ENCODE measurements at regions not wholly inside any gene's neighbourhood (a gene's known extent, or its start where the extent isn't known, plus 50 kb on each side); places are given as distances from the start of the nearest gene placed in this dataset.

DNA sequence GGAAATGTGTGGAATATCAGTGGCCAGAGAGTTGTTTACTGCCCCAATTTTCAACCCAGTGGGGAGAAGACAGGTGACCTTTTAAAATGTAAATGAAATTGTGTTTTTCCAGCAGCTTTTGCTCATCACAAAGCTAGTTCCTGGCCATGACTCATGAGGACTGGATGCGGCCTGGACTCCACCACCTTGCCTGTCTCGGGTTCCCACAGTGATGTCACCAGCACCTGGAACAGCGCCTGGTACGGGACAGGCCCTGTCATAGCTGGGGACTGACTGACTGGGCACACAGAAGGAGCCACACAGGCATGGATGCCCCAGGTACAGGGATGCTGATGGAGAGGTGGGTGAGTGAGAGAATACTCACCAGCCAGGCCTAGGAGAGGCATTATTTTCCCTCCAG lies 277.1 kb downstream of the AJAP1 start:
- no peaks in the 10 kb centered on the region for H3K36me3 Mint-ChIP-seq (ENCODE audit: low read depth)
- H3K4me1 Mint-ChIP-seq: no peaks in the 10 kb centered on the region
- no peak overlapping the region for H3K27ac Mint-ChIP-seq
- no peaks in the 10 kb centered on the region for H3K27me3 Mint-ChIP-seq
- no peak for ATAC-seq
- H3K4me3 Mint-ChIP-seq: no peak overlapping the region
- DNase-seq: no peak
- no peaks in the 10 kb centered on the region for H3K9me3 Mint-ChIP-seq

DNA sequence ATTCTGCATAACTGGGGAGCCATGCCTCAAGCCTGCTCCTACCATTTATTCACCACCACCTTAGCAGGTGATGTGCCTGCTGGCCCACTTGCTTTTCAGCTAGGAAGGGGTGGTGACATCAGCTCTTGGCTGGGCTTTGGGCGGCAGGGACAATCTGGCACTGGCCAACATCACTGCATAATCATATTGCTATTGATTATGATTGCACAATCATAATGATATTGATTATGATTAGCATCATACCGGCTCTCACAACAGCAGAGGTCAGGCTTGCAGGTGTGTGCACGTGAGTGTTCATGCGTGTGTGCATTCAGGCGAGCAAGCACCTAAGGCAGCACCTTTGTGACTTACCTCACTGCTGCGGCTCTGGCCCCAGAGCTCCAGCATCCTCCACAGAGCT lies 273.8 kb downstream of the AJAP1 start:
- Mint-ChIP-seq H3K36me3 (ENCODE audit: low read depth) (no peaks in the 10 kb centered on the region), H3K9me3 (no peaks in the 10 kb centered on the region)
- no peak for ATAC-seq

GRCh38 chr1:4924356-4924755 lies 269.9 kb downstream of the AJAP1 start:
- H3K36me3 Mint-ChIP-seq (ENCODE audit: low read depth): no peaks in the 10 kb centered on the region
- no peak overlapping the region for H3K4me3 Mint-ChIP-seq
- H3K27me3 Mint-ChIP-seq: no peaks in the 10 kb centered on the region
- H3K9me3 Mint-ChIP-seq: peaks cover 11% of the 10 kb centered on the region
- no peak for DNase-seq
- no peak overlapping the region for H3K27ac Mint-ChIP-seq
- ATAC-seq: no peak
- H3K4me1 Mint-ChIP-seq: no peaks in the 10 kb centered on the region

More for the DNA sequence above, 273.8 kb downstream of the AJAP1 start:
- DNase-seq: no peak
- Mint-ChIP-seq H3K4me3 (no peak overlapping the region), H3K27ac (no peak overlapping the region), H3K4me1 (no peaks in the 10 kb centered on the region), H3K27me3 (no peaks in the 10 kb centered on the region)

DNA sequence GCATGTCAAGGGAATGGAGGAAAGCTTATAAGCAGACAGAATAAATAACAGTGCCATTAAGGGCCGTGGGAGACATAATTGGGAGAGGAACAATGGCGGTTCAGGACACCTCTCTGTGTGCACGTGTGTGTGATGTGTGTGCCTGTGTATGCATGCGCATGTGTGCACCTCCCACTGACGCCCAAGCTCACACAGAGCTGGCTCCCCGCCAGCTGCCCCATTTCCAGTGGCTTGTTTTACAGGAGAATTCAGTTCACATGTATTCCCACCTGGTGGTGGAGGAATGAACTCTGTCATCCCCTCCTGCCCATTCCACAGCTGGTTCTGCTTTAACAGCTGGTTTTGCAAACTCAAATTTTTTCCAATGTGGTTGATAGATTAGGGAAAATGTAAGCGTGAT lies 262.2 kb downstream of the AJAP1 start:
- no peak for DNase-seq
- no peak for ATAC-seq
- Mint-ChIP-seq H3K9me3 (peaks cover 15% of the 10 kb centered on the region), H3K4me1 (no peaks in the 10 kb centered on the region), H3K27ac (no peak overlapping the region), H3K27me3 (peaks cover 3% of the 10 kb centered on the region), H3K36me3 (ENCODE audit: low read depth) (no peaks in the 10 kb centered on the region), H3K4me3 (no peak overlapping the region)

- H3K9me3 Mint-ChIP-seq: peaks cover 12% of the 10 kb centered on the region
- no peaks in the 10 kb centered on the region for H3K4me1 Mint-ChIP-seq
- DNase-seq: no peak
- H3K27ac Mint-ChIP-seq: no peak overlapping the region
- H3K36me3 Mint-ChIP-seq (ENCODE audit: low read depth): no peaks in the 10 kb centered on the region
- H3K4me3 Mint-ChIP-seq: no peak overlapping the region
- peaks cover 3% of the 10 kb centered on the region for H3K27me3 Mint-ChIP-seq
- no peak for ATAC-seq
These were observed 260.7 kb downstream of the AJAP1 start for GRCh38 chr1:4915154-4915553.

- Mint-ChIP-seq H3K36me3 (ENCODE audit: low read depth) (no peaks in the 10 kb centered on the region), H3K27ac (no peak overlapping the region), H3K4me1 (no peaks in the 10 kb centered on the region), H3K4me3 (no peak overlapping the region), H3K9me3 (peaks cover 7% of the 10 kb centered on the region), H3K27me3 (peaks cover 2% of the 10 kb centered on the region)
- DNase-seq: no peak
- ATAC-seq: no peak
These were observed 254.1 kb downstream of the AJAP1 start for GRCh38 chr1:4908486-4908885.

- DNase-seq (no peak), ATAC-seq (no peak)
- no peak overlapping the region for H3K27ac Mint-ChIP-seq
- peaks cover 18% of the 10 kb centered on the region for H3K9me3 Mint-ChIP-seq
- H3K4me3 Mint-ChIP-seq: no peak overlapping the region
- no peaks in the 10 kb centered on the region for H3K36me3 Mint-ChIP-seq (ENCODE audit: low read depth)
- H3K4me1 Mint-ChIP-seq: no peaks in the 10 kb centered on the region
- peaks cover 12% of the 10 kb centered on the region for H3K27me3 Mint-ChIP-seq
These were observed 240.2 kb downstream of the AJAP1 start for GRCh38 chr1:4894566-4894965.

DNA sequence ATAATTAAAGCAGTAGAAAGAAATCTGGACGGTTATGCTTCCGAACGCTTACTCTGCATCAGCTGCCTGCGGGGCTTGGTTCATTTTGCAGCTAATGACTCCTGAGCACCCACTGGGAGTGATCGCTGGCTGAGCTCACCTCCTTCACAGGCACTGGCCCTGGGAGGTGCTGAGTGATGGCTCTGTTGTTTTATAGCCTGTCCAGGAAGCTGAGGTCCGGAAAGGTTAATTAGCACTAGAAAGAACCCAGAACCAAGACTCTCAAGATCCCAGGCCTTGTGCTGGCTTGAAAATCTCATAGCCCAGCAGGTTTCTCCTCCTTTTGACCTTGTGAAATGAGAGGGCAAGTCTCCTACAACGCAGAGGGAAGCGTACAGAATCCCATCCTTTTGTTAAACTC lies 226.2 kb downstream of the AJAP1 start:
- Mint-ChIP-seq H3K27me3 (peaks cover 9% of the 10 kb centered on the region), H3K4me1 (no peaks in the 10 kb centered on the region), H3K9me3 (peaks cover 7% of the 10 kb centered on the region), H3K36me3 (ENCODE audit: low read depth) (no peaks in the 10 kb centered on the region), H3K4me3 (no peak overlapping the region), H3K27ac (no peak overlapping the region)
- no peak for DNase-seq
- no peak for ATAC-seq

- no peaks in the 10 kb centered on the region for H3K36me3 Mint-ChIP-seq (ENCODE audit: low read depth)
These were observed 223.0 kb downstream of the AJAP1 start for GRCh38 chr1:4877426-4877825.

DNA sequence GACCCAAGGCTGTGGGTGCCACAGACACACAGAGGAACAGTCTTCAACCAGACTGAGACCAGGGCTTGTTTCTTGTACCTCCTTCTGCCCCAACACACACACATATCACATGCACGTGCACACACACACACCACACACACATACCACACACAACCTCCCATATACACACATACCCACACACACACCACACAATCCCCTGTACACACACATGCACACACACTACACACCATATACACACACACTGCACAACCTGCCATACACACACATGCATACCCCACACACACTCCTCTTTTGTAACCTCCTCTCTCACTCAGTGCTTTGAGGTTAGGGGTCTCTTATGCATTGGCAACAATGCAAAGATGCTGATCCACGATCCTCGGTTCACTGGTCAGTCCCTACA lies 217.0 kb downstream of the AJAP1 start:
- no peaks in the 10 kb centered on the region for H3K4me1 Mint-ChIP-seq
- peaks cover 2% of the 10 kb centered on the region for H3K27me3 Mint-ChIP-seq
- H3K9me3 Mint-ChIP-seq: no peaks in the 10 kb centered on the region
- no peaks in the 10 kb centered on the region for H3K36me3 Mint-ChIP-seq (ENCODE audit: low read depth)
- DNase-seq (no peak), ATAC-seq (no peak)
- H3K4me3 Mint-ChIP-seq: no peak overlapping the region
- H3K27ac Mint-ChIP-seq: no peak overlapping the region

More at GRCh38 chr1:4877426-4877825, 223.0 kb downstream of the AJAP1 start:
- Mint-ChIP-seq H3K4me1 (no peaks in the 10 kb centered on the region), H3K27ac (no peak overlapping the region), H3K9me3 (no peaks in the 10 kb centered on the region), H3K27me3 (peaks cover 4% of the 10 kb centered on the region), H3K4me3 (no peak overlapping the region)
- ATAC-seq (no peak), DNase-seq (no peak)

- ATAC-seq: no peak
- DNase-seq: no peak
- H3K27me3 Mint-ChIP-seq: peaks cover 7% of the 10 kb centered on the region
- H3K4me1 Mint-ChIP-seq: no peaks in the 10 kb centered on the region
- H3K27ac Mint-ChIP-seq: no peak overlapping the region
- H3K36me3 Mint-ChIP-seq (ENCODE audit: low read depth): no peaks in the 10 kb centered on the region
- H3K9me3 Mint-ChIP-seq: peaks cover 6% of the 10 kb centered on the region
- no peak overlapping the region for H3K4me3 Mint-ChIP-seq
These were observed 214.1 kb downstream of the AJAP1 start for GRCh38 chr1:4868521-4868920.

DNA sequence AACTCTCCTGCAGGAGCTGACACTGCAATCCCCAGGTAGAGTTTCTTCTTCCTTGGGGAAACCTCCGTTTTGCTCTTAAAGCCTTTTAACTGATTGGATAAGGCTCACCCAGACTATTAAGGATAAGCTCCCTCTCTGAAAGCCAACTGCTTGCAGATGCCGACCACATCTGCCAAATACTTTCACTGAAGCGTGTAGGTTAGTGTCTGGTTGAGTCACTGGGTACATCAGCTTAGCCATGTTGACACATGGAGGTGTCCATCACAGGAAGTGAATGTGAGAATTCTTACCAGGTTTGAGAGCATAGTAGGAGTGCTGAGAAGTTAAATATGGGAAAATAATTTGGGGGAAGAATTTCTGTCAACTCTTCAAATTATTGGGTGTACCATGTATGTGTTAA lies 202.0 kb downstream of the AJAP1 start:
- no peaks in the 10 kb centered on the region for H3K27me3 Mint-ChIP-seq
- H3K36me3 Mint-ChIP-seq (ENCODE audit: low read depth): no peaks in the 10 kb centered on the region
- no peaks in the 10 kb centered on the region for H3K9me3 Mint-ChIP-seq
- H3K4me3 Mint-ChIP-seq: no peak overlapping the region
- no peak overlapping the region for H3K27ac Mint-ChIP-seq
- DNase-seq (no peak), ATAC-seq (no peak)
- no peaks in the 10 kb centered on the region for H3K4me1 Mint-ChIP-seq

- Mint-ChIP-seq H3K36me3 (ENCODE audit: low read depth) (no peaks in the 10 kb centered on the region), H3K27me3 (no peaks in the 10 kb centered on the region), H3K4me3 (no peak overlapping the region), H3K4me1 (no peaks in the 10 kb centered on the region), H3K27ac (no peak overlapping the region), H3K9me3 (peaks cover 4% of the 10 kb centered on the region)
- DNase-seq (no peak), ATAC-seq (no peak)
These were observed 200.0 kb downstream of the AJAP1 start for GRCh38 chr1:4854367-4854766.

GRCh38 chr1:4853904-4854303 lies 199.5 kb downstream of the AJAP1 start:
- Mint-ChIP-seq H3K27ac (no peak overlapping the region), H3K36me3 (ENCODE audit: low read depth) (no peaks in the 10 kb centered on the region), H3K4me3 (no peak overlapping the region), H3K27me3 (peaks cover 3% of the 10 kb centered on the region), H3K4me1 (no peaks in the 10 kb centered on the region), H3K9me3 (peaks cover 4% of the 10 kb centered on the region)
- ATAC-seq (no peak), DNase-seq (no peak)

DNA sequence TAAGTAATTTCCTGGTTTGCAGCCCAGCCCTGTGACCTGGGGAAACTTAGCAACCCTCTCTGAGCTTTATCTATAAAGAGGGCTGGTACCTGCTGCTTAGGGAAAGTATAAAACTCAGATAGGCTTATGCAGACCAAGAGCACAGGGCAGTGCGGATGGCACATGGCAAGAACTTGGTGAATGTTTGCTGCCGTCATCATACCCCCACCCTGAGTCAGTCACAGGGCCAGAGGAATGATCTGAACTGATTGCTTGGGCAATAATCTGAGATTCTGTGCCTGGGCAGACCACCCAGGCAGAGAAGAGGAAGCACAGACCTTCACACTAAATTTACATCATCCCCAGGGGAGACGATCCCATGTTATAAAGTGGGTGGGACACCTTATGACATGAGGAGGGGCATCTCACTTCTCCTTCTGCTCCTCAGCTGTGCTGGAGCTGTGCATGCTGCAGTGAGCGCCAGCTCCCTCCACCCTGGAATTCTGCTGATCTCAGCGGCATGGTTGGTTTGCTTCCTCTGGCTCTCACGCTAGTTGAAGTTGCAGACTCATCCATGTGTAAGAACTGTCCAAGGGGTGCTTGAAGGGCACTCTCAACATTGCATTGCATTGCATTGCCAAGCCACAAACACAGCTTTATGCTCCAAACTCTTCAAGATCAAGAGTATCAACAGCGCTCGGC lies 197.1 kb downstream of the AJAP1 start:
- H3K4me3 Mint-ChIP-seq: no peak overlapping the region
- DNase-seq (no peak), ATAC-seq (no peak)
- H3K36me3 Mint-ChIP-seq (ENCODE audit: low read depth): no peaks in the 10 kb centered on the region
- no peak overlapping the region for H3K27ac Mint-ChIP-seq
- peaks cover 3% of the 10 kb centered on the region for H3K27me3 Mint-ChIP-seq
- H3K4me1 Mint-ChIP-seq: no peaks in the 10 kb centered on the region
- peaks cover 4% of the 10 kb centered on the region for H3K9me3 Mint-ChIP-seq

- H3K27me3 Mint-ChIP-seq: peaks cover 3% of the 10 kb centered on the region
These were observed 194.0 kb downstream of the AJAP1 start for GRCh38 chr1:4848431-4848830.

More at GRCh38 chr1:4848431-4848830, 194.0 kb downstream of the AJAP1 start:
- Mint-ChIP-seq H3K4me3 (no peak overlapping the region), H3K27ac (no peak overlapping the region), H3K4me1 (no peaks in the 10 kb centered on the region), H3K9me3 (peaks cover 4% of the 10 kb centered on the region), H3K36me3 (ENCODE audit: low read depth) (no peaks in the 10 kb centered on the region)
- DNase-seq (no peak), ATAC-seq (no peak)
